K562 (cell line): ENCODE measurements at regions not wholly inside any gene's neighbourhood (a gene's known extent, or its start where the extent isn't known, plus 50 kb on each side); places are given as distances from the start of the nearest gene placed in this dataset.

Experiments used
- ATAC-seq: fragments of 200-7000 bp; cut with Tn5 transposase; 3 replicates; pipeline ENCODE4 v1.9.1; 2020; ENCODE audit warnings: moderate library complexity
- BruUV-seq: library from RNA; stranded (reverse); fragments of 400-500 nt; replicated peaks from 2 replicates; lab custom pipeline; 2021; lab: Mats Ljungman, UMichigan
- CTCF ChIA-PET: fragments of 300-600 bp; formaldehyde crosslinking; extraction: SDS; loops from one replicate; lab custom pipeline; 2021; ENCODE audit warnings: low intra/inter-chr PET ratio; lab: Yijun Ruan, JAX
- POLR2A ChIA-PET: fragments of 300-600, 350-650 bp; sonication (Branson Sonifier 250); formaldehyde crosslinking; extraction: SDS; loops from one replicate; lab custom pipeline; 2021; ENCODE audit warnings: antibody characterized with exemption, inconsistent platforms; lab: Yijun Ruan, JAX
- DNase-seq, 4 experiments: peaks; one replicate each; pipeline versions ENCODE4 v3.0.0 to v3.0.0-alpha.2; 2011 to 2018; ENCODE audit warnings: low spot score in 3 of 4, mixed read lengths in 3 of 4; ENCODE audit errors: extremely low read depth in 1 of 4
- FAIRE-seq: peaks from 2 replicates; lab custom pipeline; 2011; peaks lifted over from hg19 to GRCh38; lab: Jason Lieb, UNC
- H2AFZ ChIP-seq: 2 replicates; pipeline ENCODE4 v1.6.0; 2011; ENCODE audit warnings: low read depth, low read length, control low read depth, inconsistent platforms
- H3K27ac ChIP-seq: fragments of 200-600 bp; 3 replicates; pipeline ENCODE4 v1.8.0; 2011; ENCODE audit warnings: low read depth, mild to moderate bottlenecking, control low read depth, inconsistent platforms, low read length, moderate library complexity, mixed read lengths; ENCODE audit errors: extremely low read depth
- H3K27me3 ChIP-seq, 2 experiments: fragments of 300-600 bp in 1 of 2; 2 replicates in 1 of 2; 3 replicates in 1 of 2; pipeline versions ENCODE4 v1.6.0 to v1.8.0; 2011; ENCODE audit warnings: inconsistent platforms in 2 of 2, low read length in 2 of 2, mild to moderate bottlenecking in 1 of 2, mixed read lengths in 1 of 2, moderate library complexity in 1 of 2; ENCODE audit not compliant: control insufficient read depth in 2 of 2, insufficient read depth in 2 of 2
- H3K36me3 ChIP-seq: fragments of 300-600 bp; 3 replicates; pipeline ENCODE4 v1.8.0; 2011; ENCODE audit warnings: mild to moderate bottlenecking, low read length, inconsistent platforms; ENCODE audit not compliant: control insufficient read depth, insufficient read depth
- H3K4me1 ChIP-seq, 2 experiments: fragments of 200-600 bp in 1 of 2; replicated peaks in 1 of 2; 2 replicates in 1 of 2; 3 replicates in 1 of 2; pipeline versions ENCODE4 v1.5.1 to v1.8.0; 2011; ENCODE audit warnings: inconsistent platforms in 2 of 2, low read length in 2 of 2, mild to moderate bottlenecking in 1 of 2, mixed read lengths in 1 of 2, moderate library complexity in 1 of 2; ENCODE audit not compliant: control insufficient read depth in 2 of 2, insufficient read depth in 2 of 2
- H3K4me2 ChIP-seq: 2 replicates; pipeline ENCODE4 v1.6.1; 2011; ENCODE audit warnings: low read length, control low read depth, inconsistent platforms, mixed read lengths; ENCODE audit not compliant: insufficient read depth
- H3K4me3 ChIP-seq: fragments of 200-600 bp; sonication (generic), shearing (Covaris generic); 2 replicates; pipeline ENCODE4 v1.5.1; 2016; ENCODE audit warnings: control low read depth, inconsistent platforms
- H3K79me2 ChIP-seq: fragments of 200-600 bp; 3 replicates; pipeline ENCODE4 v1.8.0; 2011; ENCODE audit warnings: low read length, inconsistent platforms; ENCODE audit not compliant: control insufficient read depth, insufficient read depth
- H3K9ac ChIP-seq, 2 experiments: 2 replicates each; pipeline versions ENCODE4 v1.6.0 to v1.6.1; 2011; ENCODE audit warnings: low read depth in 2 of 2, low read length in 2 of 2, control low read depth in 1 of 2, inconsistent platforms in 1 of 2, mild to moderate bottlenecking in 1 of 2, mixed read lengths in 1 of 2; ENCODE audit not compliant: insufficient read depth in 1 of 2
- H3K9me1 ChIP-seq: one replicate; pipeline ENCODE4 v1.6.0; 2011; ENCODE audit warnings: inconsistent platforms, mild to moderate bottlenecking, low read length, moderate library complexity; ENCODE audit not compliant: control insufficient read depth, insufficient read depth
- H3K9me3 ChIP-seq: replicated peaks from 2 replicates; pipeline ENCODE4 v1.5.1; 2011; ENCODE audit warnings: low read depth, low read length, inconsistent platforms; ENCODE audit not compliant: control insufficient read depth, insufficient read depth
- H4K20me1 ChIP-seq: replicated peaks from 2 replicates; pipeline ENCODE4 v1.6.1; 2011; ENCODE audit warnings: low read length, inconsistent platforms, mixed read lengths; ENCODE audit not compliant: control insufficient read depth, insufficient read depth
- AFF4 ChIP-seq: sonication (generic); formaldehyde crosslinking; IDR thresholded peaks from 2 replicates; pipeline ENCODE4 v1.8.0; 2023; ENCODE audit warnings: mild to moderate bottlenecking, missing genetic modification reagents
- CXXC5 ChIP-seq: fragments of 250-450 bp; sonication (Bioruptor Pico); IDR thresholded peaks from 2 replicates; pipeline ENCODE4 v1.8.0; 2022; ENCODE audit warnings: inconsistent platforms, mild to moderate bottlenecking, moderate library complexity
- FOSL1 ChIP-seq: fragments of 200-800 bp; sonication (Bioruptor generic); conservative IDR thresholded peaks from 2 replicates; pipeline ENCODE4 v1.6.1; 2016; ENCODE audit warnings: missing genetic modification characterization, missing compliant biosample characterization
- NBN ChIP-seq: fragments of 450-650 bp; IDR thresholded peaks from 2 replicates; pipeline ENCODE4 v1.6.1; 2016; ENCODE audit warnings: low read depth, mild to moderate bottlenecking
- NCOA4 ChIP-seq: fragments of 450-650 bp; IDR thresholded peaks from 2 replicates; pipeline ENCODE4 v1.6.1; 2018; ENCODE audit warnings: mild to moderate bottlenecking; ENCODE audit not compliant: partially characterized antibody
- NR2F6 ChIP-seq: fragments of 450-650 bp; formaldehyde crosslinking; IDR thresholded peaks from 2 replicates; pipeline ENCODE4 v1.4.0; 2020; ENCODE audit warnings: mild to moderate bottlenecking
- PHB2 ChIP-seq: fragments of 450-650 bp; IDR thresholded peaks from 2 replicates; pipeline ENCODE4 v1.6.1; 2017; ENCODE audit warnings: low read depth
- PTRF ChIP-seq: fragments of 450-650 bp; IDR thresholded peaks from 2 replicates; pipeline ENCODE4 v1.6.1; 2016; ENCODE audit warnings: mild to moderate bottlenecking, missing genetic modification characterization, missing compliant biosample characterization
- RFX5 ChIP-seq: IDR thresholded peaks from 2 replicates; pipeline ENCODE4 v1.6.1; 2011; ENCODE audit warnings: low read depth, mild to moderate bottlenecking, improper control_type of control experiment, low read length
- SMAD1 ChIP-seq: fragments of 150-350 bp; IDR thresholded peaks from 2 replicates; pipeline ENCODE4 v1.6.1; 2014; ENCODE audit warnings: low read length, low read depth; ENCODE audit not compliant: partially characterized antibody
- WGBS: fragments of 100-300 bp; shearing (Covaris generic); methylation state at CpG from one replicate; pipeline ENCODE4 v1.1.6; 2016; ENCODE audit warnings: low coverage, mixed read lengths; ENCODE audit not compliant: insufficient coverage; ENCODE audit errors: missing lambda C conversion rate; 5-methylcytosine and 5-hydroxymethylcytosine counted together
- in situ Hi-C: fragments of 300-500 bp; cut with MboI; formaldehyde crosslinking; loops from 4 replicates; pipeline ENCODE4 v1.15.0; 2018; ENCODE audit warnings: inconsistent platforms, mixed read lengths
- intact Hi-C: fragments of 100-400 bp; cut with micrococcal nuclease; formaldehyde crosslinking; loops from 2 replicates; pipeline ENCODE4 v1.14.2; 2022
- TF ChIP-seq, protein P1 (sequence below): fragments of 250-450 bp; sonication (Bioruptor Pico); IDR thresholded peaks from 2 replicates; pipeline ENCODE4 v1.4.0; 2020; ENCODE audit warnings: mild to moderate bottlenecking, moderate library complexity
- TF ChIP-seq, protein P2 (sequence below), 2 experiments: fragments of 450-650 bp; IDR thresholded peaks; 2 replicates each; pipeline ENCODE4 v1.6.1; 2016
- TF ChIP-seq, protein P3 (sequence below): fragments of 250-450 bp; sonication (Bioruptor Pico); IDR thresholded peaks from 2 replicates; pipeline ENCODE4 v1.5.0; 2021; ENCODE audit warnings: mild to moderate bottlenecking, moderate library complexity

DNA sequence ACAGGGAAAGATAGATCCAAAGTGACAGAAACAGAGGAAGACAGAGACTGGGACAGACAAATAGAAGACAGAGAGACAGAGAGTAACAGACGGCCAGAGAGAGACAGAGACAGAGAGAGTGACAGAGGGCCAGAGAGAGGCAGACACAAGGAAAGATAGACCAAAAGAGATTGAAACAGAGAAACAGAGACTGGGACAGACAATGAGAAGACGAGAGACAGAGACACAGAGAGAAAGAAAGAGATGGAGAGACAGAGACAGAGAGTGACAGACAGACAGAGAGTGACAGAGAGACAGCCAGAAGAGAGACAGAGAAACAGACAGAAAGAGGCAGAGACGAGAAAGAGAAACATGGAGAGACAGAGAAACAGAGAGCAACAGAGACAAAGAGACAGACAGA lies 127.3 kb downstream of the UQCRFS1 start:
- no TSS peak for BruUV-seq
- FAIRE-seq: no peak
- TF ChIP-seq PTRF: no peak
- TF ChIP-seq NCOA4: no peak
- TF ChIP-seq FOSL1 (tag): no peak
- no peak for TF ChIP-seq RFX5
- TF ChIP-seq NBN: no peak
- no peak for TF ChIP-seq PHB2
- TF ChIP-seq, protein P1, sequence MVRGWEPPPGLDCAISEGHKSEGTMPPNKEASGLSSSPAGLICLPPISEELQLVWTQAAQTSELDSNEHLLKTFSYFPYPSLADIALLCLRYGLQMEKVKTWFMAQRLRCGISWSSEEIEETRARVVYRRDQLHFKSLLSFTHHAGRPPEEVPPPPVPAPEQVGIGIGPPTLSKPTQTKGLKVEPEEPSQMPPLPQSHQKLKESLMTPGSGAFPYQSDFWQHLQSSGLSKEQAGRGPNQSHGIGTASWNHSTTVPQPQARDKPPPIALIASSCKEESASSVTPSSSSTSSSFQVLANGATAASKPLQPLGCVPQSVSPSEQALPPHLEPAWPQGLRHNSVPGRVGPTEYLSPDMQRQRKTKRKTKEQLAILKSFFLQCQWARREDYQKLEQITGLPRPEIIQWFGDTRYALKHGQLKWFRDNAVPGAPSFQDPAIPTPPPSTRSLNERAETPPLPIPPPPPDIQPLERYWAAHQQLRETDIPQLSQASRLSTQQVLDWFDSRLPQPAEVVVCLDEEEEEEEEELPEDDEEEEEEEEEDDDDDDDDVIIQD: no peak
- TF ChIP-seq, protein P2, sequence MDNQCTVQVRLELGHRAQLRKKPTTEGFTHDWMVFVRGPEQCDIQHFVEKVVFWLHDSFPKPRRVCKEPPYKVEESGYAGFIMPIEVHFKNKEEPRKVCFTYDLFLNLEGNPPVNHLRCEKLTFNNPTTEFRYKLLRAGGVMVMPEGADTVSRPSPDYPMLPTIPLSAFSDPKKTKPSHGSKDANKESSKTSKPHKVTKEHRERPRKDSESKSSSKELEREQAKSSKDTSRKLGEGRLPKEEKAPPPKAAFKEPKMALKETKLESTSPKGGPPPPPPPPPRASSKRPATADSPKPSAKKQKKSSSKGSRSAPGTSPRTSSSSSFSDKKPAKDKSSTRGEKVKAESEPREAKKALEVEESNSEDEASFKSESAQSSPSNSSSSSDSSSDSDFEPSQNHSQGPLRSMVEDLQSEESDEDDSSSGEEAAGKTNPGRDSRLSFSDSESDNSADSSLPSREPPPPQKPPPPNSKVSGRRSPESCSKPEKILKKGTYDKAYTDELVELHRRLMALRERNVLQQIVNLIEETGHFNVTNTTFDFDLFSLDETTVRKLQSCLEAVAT (IDR thresholded peaks at IDR 0.05): no peak
- TF ChIP-seq, protein P3, sequence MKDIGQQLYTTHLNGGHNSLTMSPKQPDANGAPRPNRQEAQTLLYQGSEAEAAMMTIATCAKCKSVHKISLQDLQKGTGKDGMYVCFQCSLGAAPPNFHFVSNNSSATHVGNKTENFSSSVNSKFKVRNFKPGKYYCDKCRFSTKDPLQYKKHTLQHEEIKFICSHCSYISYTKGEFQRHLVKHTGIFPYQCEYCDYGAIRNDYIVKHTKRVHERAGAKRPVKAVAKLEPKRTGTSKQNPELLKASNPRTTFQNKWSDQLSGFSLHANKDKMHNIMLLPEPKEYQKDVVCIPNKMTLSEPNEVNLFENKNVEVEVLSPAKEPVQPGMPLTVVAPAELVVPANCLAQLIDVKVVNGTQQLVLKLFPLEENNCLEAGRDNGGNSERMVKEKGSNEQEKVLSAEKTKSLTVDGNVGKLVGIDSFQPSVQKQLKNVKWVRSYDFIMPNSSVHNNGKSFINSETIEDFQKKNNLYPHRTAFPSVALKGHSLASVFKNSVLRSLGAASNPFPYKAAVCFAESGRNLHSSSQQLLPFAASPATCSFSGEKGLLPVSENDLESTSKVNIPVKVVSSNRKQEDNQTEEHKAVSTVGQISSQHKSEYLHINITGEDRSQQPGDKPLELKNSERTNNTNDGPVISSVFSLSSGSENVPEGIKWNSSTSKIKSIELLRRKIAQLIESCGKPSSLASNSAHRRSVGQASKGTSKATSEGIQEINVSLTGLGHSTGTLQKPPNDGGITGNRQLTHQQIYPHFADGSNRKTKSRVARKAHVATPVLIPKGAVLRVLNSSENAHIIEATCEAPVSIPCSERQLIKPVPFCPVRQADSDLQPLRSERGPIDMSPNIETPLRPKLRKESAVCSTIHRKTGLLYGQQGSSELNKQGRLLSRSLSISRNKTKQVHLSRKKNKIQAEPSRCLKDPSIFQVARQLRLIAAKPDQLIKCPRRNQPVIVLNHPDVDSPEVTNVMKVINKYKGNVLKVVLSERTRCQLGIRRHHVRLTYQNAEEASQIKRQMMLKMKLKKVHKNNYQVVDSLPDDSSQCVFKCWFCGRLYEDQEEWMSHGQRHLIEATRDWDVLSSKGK (CRISPR knock-in tag): no peak
- no peak for TF ChIP-seq AFF4 (CRISPR knock-in tag)
- TF ChIP-seq NR2F6 (CRISPR knock-in tag): no peak
- no peak for TF ChIP-seq SMAD1
- TF ChIP-seq CXXC5: no peak

More for the DNA sequence above, 127.3 kb downstream of the UQCRFS1 start:
- Histone ChIP-seq H3K9ac (no peak overlapping the region), H3K4me3 (no peak overlapping the region), H3K4me1 (no peaks in the 10 kb centered on the region; a peak in 1 of 5 replicates), H3K27ac (no peak overlapping the region), H3K27me3 (peaks cover 19 to 49% of the 10 kb centered on the region in 2 experiments; a peak in 4 of 5 replicates), H3K9me3 (no peaks in the 10 kb centered on the region), H2AFZ (no peak overlapping the region), H3K79me2 (no peaks in the 10 kb centered on the region), H4K20me1 (no peaks in the 10 kb centered on the region), H3K4me2 (no peak overlapping the region), H3K36me3 (no peaks in the 10 kb centered on the region), H3K9me1 (no peaks in the 10 kb centered on the region)
- in situ Hi-C loops: no loop called here
- ChIA-PET CTCF (no interaction called here), POLR2A (interaction anchor here (0.6 kb wide), 1 partner anchor 64 kb away, joined by 3 read pairs; no protein-coding TSS in a partner anchor)
- 3% methylated on average over 3 of the region's 3 CpGs for WGBS
- no peak for DNase-seq
- intact Hi-C loops: no loop called here
- ATAC-seq: no peak
